Ureter (tissue), 1 donor: ENCODE measurements at regions not wholly inside any gene's neighbourhood (a gene's known extent, or its start where the extent isn't known, plus 50 kb on each side); places are given as distances from the start of the nearest gene placed in this dataset.
A peak's percentile ranks its signal among the peaks of the same experiment; 100 is the strongest.
"Not testable (repeated sequence)": the region's sequence is repeated elsewhere in the genome, so short reads cannot be mapped to it uniquely, and the experiment has no call there.

Source experiments
- DNase-seq: peaks from one replicate; pipeline ENCODE4 v3.0.0-alpha.2; 2020; ENCODE audit warnings: low spot score
- donor health status: DM: yes; HTN: yes; CAD: no.

DNA sequence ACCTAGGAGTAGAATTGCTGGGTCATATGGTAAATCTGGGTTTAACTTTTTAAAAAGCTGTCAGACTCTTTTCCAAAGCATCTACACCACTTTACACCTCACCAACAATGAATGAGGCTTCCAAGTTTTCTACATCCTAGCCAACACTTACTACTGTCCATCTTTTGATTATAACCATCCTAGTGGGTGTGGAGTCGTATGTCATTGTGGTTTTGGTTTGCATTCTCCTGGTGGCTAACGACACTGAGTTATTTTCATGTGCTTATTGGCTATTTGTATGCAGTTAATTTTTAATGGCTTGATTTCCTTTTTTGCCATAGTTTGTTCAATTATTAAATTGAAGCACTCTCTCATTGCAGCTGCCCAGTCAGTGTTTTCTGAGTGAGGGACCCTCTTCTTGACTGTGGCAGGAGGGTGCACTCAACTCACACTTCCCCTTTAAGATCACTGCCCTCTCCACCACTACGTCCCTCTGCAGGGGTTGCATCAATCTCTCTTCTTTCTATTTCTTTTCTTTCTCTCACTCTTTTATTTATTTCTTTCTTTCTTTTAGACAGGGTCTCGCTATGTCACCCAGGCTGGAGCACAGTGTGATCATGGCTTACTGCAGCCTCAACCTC lies 182.3 kb downstream of the C9orf152 start:
- no peak for DNase-seq

DNA sequence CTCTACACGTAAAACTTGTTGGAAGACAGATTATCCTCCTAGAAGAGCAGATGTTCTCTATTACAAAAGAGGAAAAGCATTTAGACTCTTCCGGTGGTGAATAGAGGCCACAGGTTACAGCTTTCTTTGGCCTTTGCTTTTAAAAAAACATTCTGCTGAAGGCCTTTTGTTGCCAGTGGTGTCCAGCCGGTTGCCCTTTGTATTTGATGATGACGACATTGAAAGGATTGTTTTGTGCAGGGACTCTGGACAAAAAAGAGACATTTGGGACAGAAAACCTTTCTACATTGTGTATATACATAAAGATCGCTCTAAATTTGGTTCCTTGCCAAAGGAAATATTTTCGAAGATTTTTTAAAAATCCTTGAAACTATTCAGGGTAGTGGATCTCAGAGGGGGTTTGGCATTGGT lies 180.3 kb downstream of the C9orf152 start:
- no peak for DNase-seq

DNA sequence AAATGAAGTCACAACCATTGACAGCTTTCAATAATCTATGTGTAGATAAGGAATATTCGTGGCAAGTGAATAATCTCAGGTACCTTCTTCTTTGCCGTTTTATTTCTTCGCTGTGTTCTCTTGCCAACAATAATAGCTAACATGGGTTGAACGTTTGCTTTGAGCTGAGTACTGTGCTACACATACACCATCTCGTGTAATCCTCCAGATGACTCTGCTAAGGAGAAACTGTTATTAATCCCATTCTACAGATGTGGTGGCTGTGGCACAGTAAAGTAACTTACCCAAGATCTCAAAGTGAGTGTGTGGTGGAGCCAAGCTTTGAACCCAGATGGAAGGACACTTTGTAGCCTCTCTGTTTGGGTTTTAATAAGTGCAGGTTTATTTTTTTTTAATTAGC lies 179.7 kb downstream of the C9orf152 start:
- no peak for DNase-seq

- DNase-seq: no peak
These were observed 179.3 kb downstream of the C9orf152 start for GRCh38 chr9:110028676-110029075.

DNA sequence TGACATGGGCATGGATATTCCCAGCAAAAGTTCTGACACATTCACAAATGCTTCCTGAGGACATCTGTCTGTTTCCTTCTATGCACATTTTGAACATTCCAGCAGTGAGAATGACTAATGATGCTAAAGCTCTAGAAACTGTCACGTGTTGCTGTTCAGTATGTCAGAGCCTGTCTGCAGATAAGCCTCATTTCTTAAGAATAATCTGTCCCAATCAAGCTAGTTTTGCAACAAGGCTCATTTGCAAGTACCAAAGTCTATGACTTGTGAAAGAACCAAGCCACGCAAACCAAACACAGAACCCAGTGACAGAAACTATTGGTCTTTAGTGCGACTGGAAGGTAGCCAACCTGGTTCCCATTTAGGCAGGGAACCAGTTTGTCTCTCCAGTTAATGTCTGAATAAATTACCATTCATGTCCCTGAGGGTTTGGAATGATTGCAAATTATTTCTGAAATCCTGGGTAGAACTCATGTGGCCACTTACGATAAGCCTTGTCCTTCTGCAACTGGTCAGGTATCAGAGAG lies 178.5 kb downstream of the C9orf152 start:
- no peak for DNase-seq

GRCh38 chr9:110029956-110030480 lies 177.9 kb downstream of the C9orf152 start:
- DNase-seq: no peak

- DNase-seq: no peak
These were observed 177.3 kb downstream of the C9orf152 start for GRCh38 chr9:110030632-110031031.

DNA sequence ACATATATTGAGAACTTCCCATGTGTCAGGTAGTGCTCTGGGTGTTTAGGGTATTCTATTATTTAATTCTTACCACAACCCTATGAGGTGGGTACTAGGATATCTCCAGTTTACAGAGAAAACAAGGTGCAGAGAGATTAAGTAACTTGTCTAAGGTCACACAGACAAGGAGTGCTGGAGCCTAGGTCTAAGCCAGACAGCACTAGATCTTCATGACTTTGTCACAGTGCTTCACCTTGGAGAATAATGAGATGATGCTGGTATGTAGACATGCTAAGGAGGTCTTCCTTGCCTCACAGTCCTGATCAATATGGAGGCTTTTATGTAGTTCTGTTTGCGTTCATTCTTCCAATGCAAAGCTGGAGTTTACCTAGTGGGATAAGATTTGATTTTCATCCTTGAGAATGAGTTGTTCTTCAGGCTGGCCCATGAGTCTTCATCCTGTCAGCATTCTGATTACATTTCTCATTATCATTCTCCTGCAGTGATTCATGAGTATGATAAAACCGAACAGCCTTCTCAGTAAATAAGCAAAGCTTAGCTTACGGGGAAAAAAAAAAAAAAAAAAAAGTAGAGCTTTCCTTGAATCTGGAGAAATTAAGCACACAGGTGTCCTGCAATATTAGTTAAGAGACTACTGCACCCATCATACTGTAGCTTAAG lies 176.3 kb downstream of the C9orf152 start:
- DNase-seq: no peak

DNA sequence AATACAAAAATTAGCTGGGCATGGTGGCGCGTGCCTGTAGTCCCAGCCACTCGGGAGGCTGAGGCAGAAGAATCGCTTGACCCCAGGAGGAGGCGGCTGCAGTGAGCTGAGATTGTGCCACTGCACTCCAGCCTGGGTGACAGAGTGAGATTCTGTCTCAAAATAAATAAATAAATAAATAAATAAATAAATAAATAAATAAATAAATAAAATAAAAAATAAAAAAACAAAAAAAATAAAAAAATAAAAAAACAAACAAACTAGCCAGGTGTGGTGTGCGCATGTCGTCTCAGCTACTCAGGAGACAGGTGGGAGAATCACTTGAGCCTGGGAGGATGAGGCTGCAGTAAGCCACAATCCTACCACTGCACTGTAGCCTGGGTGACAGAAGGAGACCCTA lies 175.4 kb downstream of the C9orf152 start:
- not testable (repeated sequence) for DNase-seq

- DNase-seq: no peak
These were observed 174.1 kb downstream of the C9orf152 start for GRCh38 chr9:110033869-110034268.

- DNase-seq: no peak
These were observed 171.7 kb downstream of the C9orf152 start for GRCh38 chr9:110036286-110036685.

DNA sequence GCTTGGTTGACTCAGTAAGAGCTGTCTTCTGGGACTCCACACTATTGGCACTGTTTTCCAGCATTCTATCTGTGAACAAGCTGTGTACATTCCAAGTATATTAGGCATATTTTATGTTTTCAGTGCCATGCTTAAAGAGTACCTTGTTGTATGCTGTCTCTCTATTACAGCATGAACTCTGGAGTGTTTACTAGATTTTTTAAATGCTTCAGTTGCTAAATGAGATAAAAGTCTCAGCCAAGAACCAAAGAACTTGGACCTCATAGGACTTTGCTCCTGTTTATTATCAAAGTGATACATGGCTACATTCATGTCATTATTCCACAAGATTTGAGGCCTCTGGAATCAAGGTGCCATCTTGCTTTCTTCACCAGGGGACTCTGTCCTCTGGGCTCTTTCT lies 167.2 kb downstream of the C9orf152 start:
- no peak for DNase-seq

GRCh38 chr9:110041452-110041851 lies 166.5 kb downstream of the C9orf152 start:
- no peak for DNase-seq

GRCh38 chr9:110047232-110047954 lies 160.6 kb downstream of the C9orf152 start:
- no peak for DNase-seq

DNA sequence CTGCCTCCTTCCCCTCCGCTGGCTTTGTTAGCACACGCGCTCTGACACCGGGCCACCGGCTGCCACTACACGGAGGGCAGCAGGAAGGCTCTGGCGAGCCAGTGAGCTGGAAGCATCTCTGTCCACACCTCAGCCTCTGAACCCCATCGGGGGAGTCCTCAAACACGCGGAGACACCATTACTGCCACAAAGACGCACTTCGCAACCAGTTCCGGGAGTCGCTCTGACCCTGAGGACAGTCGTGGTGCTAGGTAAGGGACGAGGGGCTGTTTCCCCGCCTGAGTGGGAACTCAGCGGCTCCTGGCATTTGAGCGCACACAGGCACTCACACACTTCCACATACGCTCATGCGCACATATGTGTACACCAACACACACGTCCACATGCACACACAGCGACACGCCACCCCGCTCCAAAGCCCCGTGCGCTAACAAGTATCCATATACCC lies 160.0 kb downstream of the C9orf152 start:
- DNase-seq: no peak

DNA sequence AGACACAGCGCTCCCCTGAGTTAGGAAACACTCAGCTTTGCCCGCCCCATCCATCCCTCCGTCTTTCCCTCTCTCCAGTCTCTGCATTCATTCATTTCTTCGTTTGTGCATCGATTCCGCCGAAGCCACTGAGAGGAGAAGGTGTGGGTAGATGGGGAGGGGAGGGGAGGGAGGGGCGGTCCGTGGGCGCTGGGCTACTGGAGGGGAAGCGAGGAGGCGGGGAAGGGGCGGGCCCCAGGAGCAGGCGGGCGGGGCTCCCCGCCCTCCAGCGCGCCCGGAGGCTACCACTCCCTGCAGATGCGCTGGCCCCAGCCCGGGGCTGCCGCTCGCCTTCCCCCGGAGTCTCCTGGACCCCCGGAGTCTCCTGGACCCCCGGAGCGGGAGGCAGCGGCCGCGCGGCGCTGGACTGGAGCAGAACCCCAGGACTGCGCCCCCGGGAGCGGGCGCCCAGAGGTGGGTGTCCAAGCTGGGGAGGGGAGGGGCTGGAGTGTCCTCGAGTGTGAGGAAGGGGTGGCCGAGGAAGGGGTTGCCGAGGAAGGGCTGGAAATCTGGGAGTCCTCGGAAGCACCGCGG lies 159.5 kb downstream of the C9orf152 start:
- peak; percentile 64 for DNase-seq

DNA sequence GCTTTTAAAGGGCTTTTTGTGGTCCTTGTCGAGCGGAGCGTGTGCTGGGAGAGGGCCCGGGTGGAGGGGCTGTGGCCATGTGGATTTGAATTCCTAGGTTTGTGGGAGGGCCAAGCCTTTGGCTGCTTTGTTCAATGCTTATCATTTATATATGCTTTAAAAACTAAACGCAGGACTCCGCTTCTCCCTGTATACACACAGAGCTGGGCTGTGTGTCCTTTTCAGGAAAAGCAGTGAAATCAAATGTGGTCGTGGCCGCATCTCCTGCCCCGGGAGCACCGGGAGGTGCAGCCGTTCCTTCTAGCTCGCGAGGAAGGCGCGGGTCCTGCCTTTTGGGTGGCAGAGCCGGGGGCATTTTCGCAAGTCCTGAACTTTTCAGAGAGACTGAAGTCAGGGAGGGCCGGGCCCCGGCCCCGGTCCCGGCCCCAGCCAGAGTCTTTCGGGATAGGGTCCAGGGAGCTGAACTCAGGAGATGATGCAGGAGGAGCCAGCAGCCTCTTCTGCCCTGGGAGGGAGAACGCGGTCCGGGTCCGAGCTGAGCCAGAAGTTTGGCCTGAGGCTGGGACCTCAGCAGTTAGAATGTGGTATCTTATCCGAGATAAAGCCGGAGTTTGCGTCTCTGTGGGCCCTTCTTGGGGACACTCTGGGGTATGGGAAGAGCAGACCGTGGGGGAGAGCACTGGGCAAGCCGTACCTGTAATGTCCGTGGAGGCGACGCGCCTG lies 158.8 kb downstream of the C9orf152 start:
- DNase-seq: no peak

DNA sequence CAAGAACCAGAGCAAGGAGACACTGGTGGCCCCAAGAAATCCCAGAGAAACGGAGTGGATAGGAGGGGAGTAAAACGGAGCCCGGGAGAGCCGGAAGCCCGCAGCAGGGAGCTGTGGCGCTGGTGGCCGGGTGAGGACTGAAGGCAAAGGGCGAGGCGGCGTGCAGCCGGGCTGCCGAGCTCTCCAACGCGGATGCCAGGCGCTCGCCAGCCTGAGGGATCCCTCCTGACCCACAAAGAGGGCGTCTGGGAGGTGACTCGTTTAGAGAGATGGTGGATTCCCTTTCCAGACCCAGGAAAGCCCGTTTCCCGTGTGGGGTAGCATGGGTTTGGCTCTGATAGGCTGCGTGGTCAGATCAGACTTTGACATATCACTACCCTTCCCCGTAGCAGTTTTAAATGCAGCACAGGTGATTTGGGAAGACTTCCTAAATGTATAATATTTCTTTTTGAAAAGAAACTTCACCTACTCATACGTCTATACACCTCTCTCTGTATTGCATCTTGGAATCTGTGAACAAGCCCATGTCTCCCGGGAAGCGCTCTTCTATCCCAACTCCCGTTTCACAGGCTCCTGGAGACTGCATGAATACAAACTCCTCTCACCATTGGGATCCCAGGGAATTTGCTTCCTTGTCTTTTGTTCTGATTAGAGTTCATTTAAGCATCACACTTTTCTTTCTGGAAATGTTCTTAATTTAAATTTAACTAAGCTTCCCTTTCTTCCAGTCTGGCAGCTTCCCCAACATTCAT lies 158.1 kb downstream of the C9orf152 start:
- no peak for DNase-seq

DNA sequence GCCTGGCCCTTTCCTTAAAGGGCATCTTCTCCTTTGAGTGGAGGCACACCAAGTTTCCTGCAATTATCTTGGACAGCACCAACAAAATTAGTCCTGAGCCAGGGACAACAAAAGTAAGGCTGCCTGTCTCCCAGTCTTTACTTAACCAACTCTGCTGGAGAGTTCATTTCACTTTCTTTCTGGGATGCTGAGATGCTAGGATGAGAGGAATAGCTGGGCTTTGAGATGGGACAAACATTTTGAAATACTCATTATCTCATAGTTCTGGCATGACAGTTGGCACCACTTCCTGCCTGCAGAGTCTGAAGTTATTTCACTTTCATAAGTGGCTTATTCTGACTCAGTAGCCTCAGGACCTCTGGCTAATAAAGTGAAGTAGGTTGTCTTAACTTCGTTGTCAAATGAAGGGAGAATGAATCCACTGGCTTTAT lies 157.0 kb downstream of the C9orf152 start:
- no peak for DNase-seq

DNA sequence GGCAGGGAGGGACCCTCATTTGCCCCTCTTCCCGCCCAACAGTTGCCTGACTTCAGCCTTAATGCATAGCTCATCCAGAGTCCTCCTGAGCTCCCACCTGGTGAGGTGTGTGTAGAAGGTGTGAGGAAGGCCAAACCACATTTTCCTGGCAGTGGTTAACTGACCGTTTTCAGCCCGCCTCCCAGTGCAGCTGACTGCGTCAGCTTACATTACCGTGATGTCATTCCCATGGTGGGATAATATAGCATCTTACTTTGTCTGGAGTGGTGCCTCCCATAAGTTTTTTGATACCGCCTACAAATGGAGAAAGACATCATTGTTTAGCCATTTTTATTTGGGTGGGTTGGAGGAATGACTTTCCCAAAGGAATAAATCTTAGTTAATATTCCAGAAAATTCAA lies 151.9 kb downstream of the C9orf152 start:
- no peak for DNase-seq
